Pancreas (tissue), 10 donors: ENCODE measurements at regions not wholly inside any gene's neighbourhood (a gene's known extent, or its start where the extent isn't known, plus 50 kb on each side); places are given as distances from the start of the nearest gene placed in this dataset.

ENCODE experiments used
- ATAC-seq, 4 donors: fragments of 200-7000 bp; cut with Tn5 transposase; one replicate each; pipeline versions ENCODE4 v1.8.0 to v1.9.1; 2020; ENCODE audit warnings: mild to moderate bottlenecking in 4 of 4, moderate library complexity in 4 of 4
- DNase-seq, 6 donors: peaks; one replicate each; pipeline ENCODE4 v3.0.0-alpha.2; 2020
- FAIRE-seq: peaks from 2 replicates; lab custom pipeline; 2012; peaks lifted over from hg19 to GRCh38; lab: Jason Lieb, UNC
- H3K27ac ChIP-seq, 4 donors: fragments of 200-600 bp; sonication (generic); 1 replicate in 3 of 4; 2 replicates in 1 of 4; pipeline versions ENCODE4 v1.5.0 to v1.8.0; 2020
- H3K27me3 ChIP-seq, 4 donors: fragments of 200-600 bp; one replicate each; pipeline ENCODE4 v1.8.0; 2021
- H3K36me3 ChIP-seq, 3 donors: fragments of 200-600 bp; sonication (generic) in 1 of 3; one replicate each; pipeline versions ENCODE4 v1.5.0 to v1.8.0; 2020 to 2021
- H3K4me1 ChIP-seq, 3 donors: fragments of 200-600 bp; one replicate each; pipeline ENCODE4 v1.8.0; 2021
- H3K4me3 ChIP-seq, 4 donors: fragments of 200-600 bp; sonication (generic) in 2 of 4; one replicate each; pipeline versions ENCODE4 v1.5.0 to v1.8.0; 2020 to 2021
- H3K9me3 ChIP-seq, 4 donors: fragments of 200-600 bp; one replicate each; pipeline ENCODE4 v1.8.0; 2021
- CTCF ChIP-seq, 4 donors: fragments of 200-600 bp; sonication (generic) in 3 of 4; IDR thresholded peaks; one replicate each; pipeline versions ENCODE4 v1.5.0 to v1.8.0; 2021; ENCODE audit warnings: antibody characterized with exemption in 4 of 4
- WGBS, 2 donors: extraction: QIAGEN DNeasy Blood & Tissue Kit; methylation state at CpG; one replicate each; pipeline ENCODE4 v1.1.7; 2013; 5-methylcytosine and 5-hydroxymethylcytosine counted together
- intact Hi-C, 3 donors: fragments of 100-400 bp; cut with DNase I; formaldehyde crosslinking; loops; one replicate each; pipeline versions ENCODE4 v1.11.1 to v1.14.2; 2022
- donor health status: healthy with polysubstance abuse.
- donor health status: DM: no; HTN: no; CAD: no; lungs with moderate emphysema.
- donor health status: DM: no; HTN: no; CAD: no.
- donor health status: control.
- donor health status: control.
- donor health status: Bipolar disorder and iron deficiency.
- donor health status: DM: yes; HTN: yes; CAD: no.
- donor health status: DM: no; HTN: no; CAD: no.
- donor health status: DM: no; HTN: no; CAD: no.
- donor health status: DM: yes; HTN: yes; CAD: no.

GRCh38 chr5:99706160-99706559, 777.4 kb upstream of the CHD1 start:
- no peaks in the 10 kb centered on the region for H3K27me3 ChIP-seq
- FAIRE-seq, result no peak
- TF ChIP-seq CTCF (IDR thresholded peaks at IDR 0.05), result no peak
- no peak for ATAC-seq
- H3K27ac ChIP-seq, result no peak overlapping the region
- DNase-seq, result peak in 1 of 6 donors; percentile 40
- H3K4me1 ChIP-seq, result no peaks in the 10 kb centered on the region
- H3K36me3 ChIP-seq, result no peaks in the 10 kb centered on the region
- intact Hi-C loops, result no loop called here
- H3K4me3 ChIP-seq, result no peak overlapping the region
- H3K9me3 ChIP-seq, result no peaks in the 10 kb centered on the region
- WGBS, 2 donors, result 89 to 94% methylated on average over 8 of the region's 8 CpGs

GRCh38 chr5:99702565-99702964, 773.8 kb upstream of the CHD1 start:
- FAIRE-seq (no peak), DNase-seq (no peak), ATAC-seq (no peak)
- Histone ChIP-seq H3K4me1 (no peaks in the 10 kb centered on the region), H3K9me3 (no peaks in the 10 kb centered on the region), H3K27me3 (no peaks in the 10 kb centered on the region), H3K36me3 (no peaks in the 10 kb centered on the region), H3K27ac (no peak overlapping the region), H3K4me3 (no peak overlapping the region)
- WGBS, 2 donors, result 82 to 89% methylated on average over 5 of the region's 5 CpGs
- intact Hi-C loops, result no loop called here
- TF ChIP-seq CTCF (IDR thresholded peaks at IDR 0.05), result no peak

- FAIRE-seq (no peak), ATAC-seq (no peak)
- intact Hi-C loops, result no loop called here
These were observed 766.1 kb upstream of the CHD1 start for GRCh38 chr5:99694884-99695283.

GRCh38 chr5:99686538-99686937, 757.7 kb upstream of the CHD1 start:
- Histone ChIP-seq H3K4me1 (no peaks in the 10 kb centered on the region), H3K9me3 (no peaks in the 10 kb centered on the region), H3K4me3 (no peak overlapping the region), H3K27me3 (no peaks in the 10 kb centered on the region), H3K36me3 (no peaks in the 10 kb centered on the region), H3K27ac (no peak overlapping the region)
- FAIRE-seq (no peak), DNase-seq (no peak), ATAC-seq (no peak)
- WGBS, 2 donors, result 73 to 81% methylated on average over 7 of the region's 7 CpGs
- intact Hi-C loops, result no loop called here
- no peak for TF ChIP-seq CTCF (IDR thresholded peaks at IDR 0.05)

More at GRCh38 chr5:99694884-99695283, 766.1 kb upstream of the CHD1 start:
- no peak for DNase-seq
- H3K4me1 ChIP-seq, result no peaks in the 10 kb centered on the region
- H3K9me3 ChIP-seq, result no peaks in the 10 kb centered on the region
- no peak overlapping the region for H3K27ac ChIP-seq
- no peaks in the 10 kb centered on the region for H3K27me3 ChIP-seq
- no peaks in the 10 kb centered on the region for H3K36me3 ChIP-seq
- WGBS, 2 donors, result 87 to 90% methylated on average over 10 of the region's 10 CpGs
- H3K4me3 ChIP-seq, result no peak overlapping the region
- no peak for TF ChIP-seq CTCF (IDR thresholded peaks at IDR 0.05)

- 80 to 82% methylated on average over 6 of the region's 6 CpGs for WGBS, 2 donors
- H3K4me1 ChIP-seq, result no peaks in the 10 kb centered on the region
These were observed 747.2 kb upstream of the CHD1 start for GRCh38 chr5:99675974-99676373.

More at GRCh38 chr5:99675974-99676373, 747.2 kb upstream of the CHD1 start:
- no peak for TF ChIP-seq CTCF (IDR thresholded peaks at IDR 0.05)
- Histone ChIP-seq H3K27me3 (no peaks in the 10 kb centered on the region), H3K27ac (no peak overlapping the region), H3K9me3 (no peaks in the 10 kb centered on the region), H3K4me3 (no peak overlapping the region), H3K36me3 (no peaks in the 10 kb centered on the region)
- DNase-seq (no peak), ATAC-seq (no peak), FAIRE-seq (no peak)
- intact Hi-C loops, result no loop called here
